ENCODE measurements at regions not wholly inside any gene's neighbourhood (a gene's known extent, or its start where the extent isn't known, plus 50 kb on each side); places are given as distances from the start of the nearest gene placed in this dataset.

GRCh38 chr2:153221087-153221486, 257.5 kb downstream of the RPRM start:
- DNase-seq (no peak), ATAC-seq (no peak)
- Histone ChIP-seq H3K4me3 (ENCODE audit: low read length) (no peak overlapping the region), H3K4me1 (ENCODE audit: control insufficient read depth, insufficient read depth, low read length) (no peaks in the 10 kb centered on the region), H3K27ac (ENCODE audit: low read length) (no peak overlapping the region), H3K27me3 (ENCODE audit: control insufficient read depth, insufficient read depth, low read length) (no peaks in the 10 kb centered on the region), H3K36me3 (ENCODE audit: control insufficient read depth, insufficient read depth, low read length) (no peaks in the 10 kb centered on the region), H3K9me3 (ENCODE audit: control insufficient read depth, insufficient read depth, low read length) (peaks cover 7% of the 10 kb centered on the region)
- H3K9me3 Mint-ChIP-seq: peaks cover 9 to 12% of the 10 kb centered on the region in 2 donors
- no peaks in the 10 kb centered on the region for H3K27me3 Mint-ChIP-seq (ENCODE audit: low read depth in 2 of 2)
- intact Hi-C loops (cut with micrococcal nuclease): no loop called here
- H3K27ac Mint-ChIP-seq: no peak overlapping the region
- no peak overlapping the region for H3K4me3 Mint-ChIP-seq
- no peak for TF ChIP-seq CTCF (IDR thresholded peaks at IDR 0.05)
- WGBS (ENCODE audit: insufficient coverage): 87% methylated on average over 7 of the region's 9 CpGs
- no peaks in the 10 kb centered on the region for H3K4me1 Mint-ChIP-seq
- H3K36me3 Mint-ChIP-seq: no peaks in the 10 kb centered on the region

DNA sequence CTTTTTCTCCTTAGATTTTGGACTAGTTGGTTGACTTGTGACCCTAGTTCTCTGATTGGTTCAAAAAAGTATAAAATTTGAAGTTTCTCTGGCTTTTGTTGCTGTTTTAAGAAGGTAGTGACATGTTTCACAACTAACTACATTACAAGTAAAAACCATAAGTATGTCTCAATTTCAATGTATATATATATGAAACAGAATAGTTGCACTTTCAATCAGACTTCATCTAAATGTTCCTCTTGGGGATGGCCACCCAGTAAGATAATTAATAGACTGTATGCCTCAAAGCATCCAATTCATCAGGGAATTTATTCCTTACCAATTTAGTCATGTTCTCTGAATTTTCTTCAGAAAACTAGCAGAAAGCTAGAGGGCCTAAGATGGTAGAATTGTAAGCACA, 259.7 kb downstream of the RPRM start:
- DNase-seq (no peak), ATAC-seq (no peak)
- H3K36me3 Mint-ChIP-seq: no peaks in the 10 kb centered on the region
- H3K27me3 Mint-ChIP-seq (ENCODE audit: low read depth in 2 of 2): no peaks in the 10 kb centered on the region
- H3K4me1 Mint-ChIP-seq: no peaks in the 10 kb centered on the region
- no peak overlapping the region for H3K4me3 Mint-ChIP-seq
- no peak overlapping the region for H3K27ac Mint-ChIP-seq
- no peak overlapping the region for H3K4me3 ChIP-seq (ENCODE audit: low read length)
- intact Hi-C loops (cut with micrococcal nuclease): no loop called here
- H3K4me1 ChIP-seq (ENCODE audit: control insufficient read depth, insufficient read depth, low read length): no peaks in the 10 kb centered on the region
- peaks cover 7 to 9% of the 10 kb centered on the region in 2 donors for H3K9me3 Mint-ChIP-seq
- H3K27me3 ChIP-seq (ENCODE audit: control insufficient read depth, insufficient read depth, low read length): no peaks in the 10 kb centered on the region
- peaks cover 7% of the 10 kb centered on the region for H3K9me3 ChIP-seq (ENCODE audit: control insufficient read depth, insufficient read depth, low read length)
- H3K27ac ChIP-seq (ENCODE audit: low read length): no peak overlapping the region
- TF ChIP-seq CTCF (IDR thresholded peaks at IDR 0.05): no peak
- H3K36me3 ChIP-seq (ENCODE audit: control insufficient read depth, insufficient read depth, low read length): no peaks in the 10 kb centered on the region

DNA sequence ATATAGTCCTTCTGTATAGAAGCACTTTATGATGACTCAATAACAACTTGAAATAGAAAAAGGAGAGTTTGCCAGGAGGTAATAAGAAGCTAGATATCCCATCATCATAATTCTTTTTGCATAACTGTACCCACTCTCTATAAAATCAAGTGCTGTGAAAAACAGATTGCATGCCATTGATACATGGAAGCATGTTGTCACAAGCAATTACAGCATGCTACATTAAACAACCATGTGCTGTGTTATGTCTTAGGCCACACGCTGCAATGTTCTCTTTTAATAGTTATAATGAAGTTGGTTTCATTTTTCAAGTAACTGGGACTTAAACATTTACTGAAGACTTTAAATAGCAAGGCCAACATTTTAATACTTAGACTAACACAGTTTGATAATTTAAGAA, 264.2 kb downstream of the RPRM start:
- Mint-ChIP-seq H3K4me1 (no peaks in the 10 kb centered on the region), H3K4me3 (no peak overlapping the region), H3K27ac (no peak overlapping the region), H3K27me3 (ENCODE audit: low read depth in 2 of 2) (no peaks in the 10 kb centered on the region), H3K9me3 (peaks cover 5 to 6% of the 10 kb centered on the region in 2 donors), H3K36me3 (no peaks in the 10 kb centered on the region)
- WGBS (ENCODE audit: insufficient coverage): 80% methylated on average over 1 of the region's 1 CpG
- no peaks in the 10 kb centered on the region for H3K27me3 ChIP-seq (ENCODE audit: control insufficient read depth, insufficient read depth, low read length)
- H3K4me3 ChIP-seq (ENCODE audit: low read length): no peak overlapping the region
- no peak for TF ChIP-seq CTCF (IDR thresholded peaks at IDR 0.05)
- DNase-seq (no peak), ATAC-seq (no peak)
- intact Hi-C loops (cut with micrococcal nuclease): no loop called here
- no peaks in the 10 kb centered on the region for H3K36me3 ChIP-seq (ENCODE audit: control insufficient read depth, insufficient read depth, low read length)
- no peaks in the 10 kb centered on the region for H3K9me3 ChIP-seq (ENCODE audit: control insufficient read depth, insufficient read depth, low read length)
- H3K4me1 ChIP-seq (ENCODE audit: control insufficient read depth, insufficient read depth, low read length): no peaks in the 10 kb centered on the region
- no peak overlapping the region for H3K27ac ChIP-seq (ENCODE audit: low read length)

GRCh38 chr2:153213022-153213421, 265.5 kb downstream of the RPRM start:
- Mint-ChIP-seq H3K36me3 (no peaks in the 10 kb centered on the region), H3K9me3 (peaks cover 3 to 6% of the 10 kb centered on the region in 2 donors), H3K27ac (no peak overlapping the region), H3K27me3 (ENCODE audit: low read depth in 2 of 2) (no peaks in the 10 kb centered on the region), H3K4me3 (no peak overlapping the region), H3K4me1 (no peaks in the 10 kb centered on the region)
- no peak for TF ChIP-seq CTCF (IDR thresholded peaks at IDR 0.05)
- DNase-seq (no peak), ATAC-seq (no peak)
- H3K4me1 ChIP-seq (ENCODE audit: control insufficient read depth, insufficient read depth, low read length): no peaks in the 10 kb centered on the region
- intact Hi-C loops (cut with micrococcal nuclease): no loop called here
- no peaks in the 10 kb centered on the region for H3K27me3 ChIP-seq (ENCODE audit: control insufficient read depth, insufficient read depth, low read length)
- WGBS (ENCODE audit: insufficient coverage): 83% methylated on average over 1 of the region's 1 CpG
- H3K9me3 ChIP-seq (ENCODE audit: control insufficient read depth, insufficient read depth, low read length): no peaks in the 10 kb centered on the region
- H3K4me3 ChIP-seq (ENCODE audit: low read length): no peak overlapping the region
- H3K27ac ChIP-seq (ENCODE audit: low read length): no peak overlapping the region
- H3K36me3 ChIP-seq (ENCODE audit: control insufficient read depth, insufficient read depth, low read length): no peaks in the 10 kb centered on the region
